Hepatic stellate cell (primary cell): ENCODE measurements at regions not wholly inside any gene's neighbourhood (a gene's known extent, or its start where the extent isn't known, plus 50 kb on each side); places are given as distances from the start of the nearest gene placed in this dataset.
A peak's percentile ranks its signal among the peaks of the same experiment; 100 is the strongest.

ENCODE experiments used
- DNase-seq: peaks from one replicate; pipeline ENCODE4 v3.0.0; 2011; ENCODE audit warnings: low spot score

- peak; percentile 97 for DNase-seq
These were observed 93.8 kb upstream of the SMNDC1 start for GRCh38 chr10:110398419-110399105.

GRCh38 chr10:110399106-110399964 lies 94.6 kb upstream of the SMNDC1 start:
- DNase-seq: peak; percentile 91

GRCh38 chr10:110399965-110400933 lies 95.5 kb upstream of the SMNDC1 start:
- DNase-seq: no peak

GRCh38 chr10:110401401-110402076 lies 96.2 kb upstream of the DUSP5 start:
- DNase-seq: no peak

- DNase-seq: no peak
These were observed 95.7 kb upstream of the DUSP5 start for GRCh38 chr10:110402077-110402416.

- DNase-seq: no peak
These were observed 94.1 kb upstream of the DUSP5 start for GRCh38 chr10:110403593-110403992.

GRCh38 chr10:110404413-110404812 lies 93.3 kb upstream of the DUSP5 start:
- DNase-seq: no peak

GRCh38 chr10:110404825-110405224 lies 92.9 kb upstream of the DUSP5 start:
- no peak for DNase-seq

- no peak for DNase-seq
These were observed 92.3 kb upstream of the DUSP5 start for GRCh38 chr10:110405380-110405779.

GRCh38 chr10:110407301-110408170 lies 90.2 kb upstream of the DUSP5 start:
- no peak for DNase-seq

GRCh38 chr10:110408203-110408871 lies 89.4 kb upstream of the DUSP5 start:
- DNase-seq: no peak

GRCh38 chr10:110408943-110409342 lies 88.8 kb upstream of the DUSP5 start:
- DNase-seq: no peak

GRCh38 chr10:110409488-110409887 lies 88.2 kb upstream of the DUSP5 start:
- DNase-seq: no peak

- DNase-seq: no peak
These were observed 87.8 kb upstream of the DUSP5 start for GRCh38 chr10:110409926-110410325.

GRCh38 chr10:110410329-110411046 lies 87.2 kb upstream of the DUSP5 start:
- peak; percentile 92 for DNase-seq

GRCh38 chr10:110411047-110411410 lies 86.7 kb upstream of the DUSP5 start:
- DNase-seq: peak; percentile 50

- DNase-seq: no peak
These were observed 84.5 kb upstream of the DUSP5 start for GRCh38 chr10:110413049-110413783.

GRCh38 chr10:110413903-110414547 lies 83.7 kb upstream of the DUSP5 start:
- DNase-seq: no peak
